Esophagus muscularis mucosa (tissue), 4 donors: ENCODE measurements at regions not wholly inside any gene's neighbourhood (a gene's known extent, or its start where the extent isn't known, plus 50 kb on each side); places are given as distances from the start of the nearest gene placed in this dataset.
A peak's percentile ranks its signal among the peaks of the same experiment; 100 is the strongest.

Source experiments
- DNase-seq: peaks from one replicate; pipeline ENCODE4 v3.0.0-alpha.2; 2017; ENCODE audit errors: extremely low spot score
- H3K27ac ChIP-seq, 4 donors: fragments of 200-600 bp; sonication (generic); replicated peaks in 1 of 4; 1 replicate in 3 of 4; 2 replicates in 1 of 4; pipeline ENCODE4 v1.5.1; 2016 to 2019; ENCODE audit warnings: mild to moderate bottlenecking in 1 of 4
- H3K27me3 ChIP-seq, 4 donors: fragments of 200-600 bp; sonication (generic); one replicate each; pipeline versions ENCODE4 v1.5.1 to v1.6.0; 2016 to 2019
- H3K36me3 ChIP-seq, 4 donors: fragments of 200-600 bp; sonication (generic); one replicate each; pipeline ENCODE4 v1.5.1; 2016 to 2019
- H3K4me1 ChIP-seq, 4 donors: fragments of 200-600 bp; sonication (generic); one replicate each; pipeline ENCODE4 v1.5.1; 2016 to 2019
- H3K4me3 ChIP-seq, 4 donors: fragments of 200-600 bp; sonication (generic); 1 replicate in 2 of 4; 2 replicates in 2 of 4; pipeline ENCODE4 v1.5.1; 2016 to 2019; ENCODE audit warnings: mild to moderate bottlenecking in 4 of 4, moderate library complexity in 1 of 4
- H3K9me3 ChIP-seq, 4 donors: fragments of 200-600 bp; sonication (generic); 1 replicate in 3 of 4; 2 replicates in 1 of 4; pipeline ENCODE4 v1.5.1; 2016 to 2019
- CTCF ChIP-seq, 3 experiments: fragments of 200-600 bp in 2 of 3; fragments of 450-650 bp in 1 of 3; sonication (generic) in 2 of 3; IDR thresholded peaks; one replicate each; pipeline ENCODE4 v1.5.1; 2017 to 2019; ENCODE audit warnings: antibody characterized with exemption in 3 of 3, mild to moderate bottlenecking in 2 of 3, moderate library complexity in 1 of 3
- EP300 ChIP-seq: sonication (generic); formaldehyde crosslinking; IDR thresholded peaks from one replicate; pipeline ENCODE4 v1.6.1; 2017; ENCODE audit warnings: antibody characterized with exemption
- POLR2A ChIP-seq: fragments of 450-650 bp; IDR thresholded peaks from one replicate; pipeline ENCODE4 v1.6.1; 2017; ENCODE audit warnings: antibody characterized with exemption, moderate library complexity, mild to moderate bottlenecking, low read depth
- POLR2AphosphoS5 ChIP-seq, 2 donors: sonication (generic); formaldehyde crosslinking; IDR thresholded peaks; one replicate each; pipeline ENCODE4 v1.6.1; 2017; ENCODE audit warnings: antibody characterized with exemption in 2 of 2
- WGBS: methylation state at CpG from one replicate; pipeline ENCODE4 v1.1.5; 2018; 5-methylcytosine and 5-hydroxymethylcytosine counted together
- intact Hi-C: fragments of 100-400 bp; cut with DNase I; formaldehyde crosslinking; loops from one replicate; pipeline ENCODE4 v1.15.1; 2023

- Histone ChIP-seq H3K36me3 (no peaks in the 10 kb centered on the region), H3K9me3 (no peaks in the 10 kb centered on the region), H3K27ac (no peak overlapping the region), H3K27me3 (no peaks in the 10 kb centered on the region), H3K4me1 (no peaks in the 10 kb centered on the region), H3K4me3 (no peak overlapping the region)
- TF ChIP-seq POLR2A (no peak), CTCF (IDR thresholded peaks at IDR 0.05) (no peak), POLR2AphosphoS5 (IDR thresholded peaks at IDR 0.05) (no peak), EP300 (no peak)
- intact Hi-C loops: no loop called here
- 77% methylated on average over 5 of the region's 5 CpGs for WGBS
- DNase-seq: no peak
These were observed 120.3 kb downstream of the MAD2L1 start for GRCh38 chr4:119946359-119946758.

GRCh38 chr4:119942806-119943205, 123.8 kb downstream of the MAD2L1 start:
- 80% methylated on average over 1 of the region's 1 CpG for WGBS
- DNase-seq: no peak
- intact Hi-C loops: no loop called here

GRCh38 chr4:119940557-119940956, 126.1 kb downstream of the MAD2L1 start:
- Histone ChIP-seq H3K36me3 (no peaks in the 10 kb centered on the region), H3K9me3 (no peaks in the 10 kb centered on the region), H3K4me3 (no peak overlapping the region), H3K27ac (no peak overlapping the region), H3K27me3 (no peaks in the 10 kb centered on the region), H3K4me1 (peaks cover 0 to 12% (median 5%) of the 10 kb centered on the region in 4 donors)
- TF ChIP-seq POLR2AphosphoS5 (IDR thresholded peaks at IDR 0.05): no peak
- TF ChIP-seq CTCF (IDR thresholded peaks at IDR 0.05): no peak
- TF ChIP-seq POLR2A: no peak
- no peak for TF ChIP-seq EP300
- intact Hi-C loops: no loop called here
- WGBS: 90% methylated on average over 1 of the region's 1 CpG
- DNase-seq: no peak

More at GRCh38 chr4:119942806-119943205, 123.8 kb downstream of the MAD2L1 start:
- H3K36me3 ChIP-seq: no peaks in the 10 kb centered on the region
- H3K27ac ChIP-seq: no peak overlapping the region
- no peaks in the 10 kb centered on the region for H3K27me3 ChIP-seq
- TF ChIP-seq EP300 (no peak), POLR2AphosphoS5 (IDR thresholded peaks at IDR 0.05) (no peak), POLR2A (no peak), CTCF (IDR thresholded peaks at IDR 0.05) (no peak)
- no peaks in the 10 kb centered on the region for H3K9me3 ChIP-seq
- H3K4me3 ChIP-seq: no peak overlapping the region
- peaks cover 0 to 12% (median 5%) of the 10 kb centered on the region in 4 donors for H3K4me1 ChIP-seq

- DNase-seq: no peak
- Histone ChIP-seq H3K27ac (peak overlapping the region in 1 of 4 donors; percentile 9), H3K27me3 (no peaks in the 10 kb centered on the region), H3K9me3 (no peaks in the 10 kb centered on the region), H3K4me1 (peaks cover 0 to 12% (median 5%) of the 10 kb centered on the region in 4 donors), H3K36me3 (no peaks in the 10 kb centered on the region), H3K4me3 (no peak overlapping the region)
- no peak for TF ChIP-seq POLR2A
- TF ChIP-seq POLR2AphosphoS5 (IDR thresholded peaks at IDR 0.05): no peak
- TF ChIP-seq EP300: no peak
- no peak for TF ChIP-seq CTCF (IDR thresholded peaks at IDR 0.05)
- WGBS: 65% methylated on average over 6 of the region's 6 CpGs
- intact Hi-C loops: no loop called here
These were observed 127.3 kb downstream of the MAD2L1 start for GRCh38 chr4:119939071-119939995.
